Stimulated activated CD4-positive, alpha-beta T cell treated with anti-CD3 and anti-CD28 coated beads, Interleukin-15, amount 100 ng/mL, for 24 hours (primary cell): ENCODE measurements at regions not wholly inside any gene's neighbourhood (a gene's known extent, or its start where the extent isn't known, plus 50 kb on each side); places are given as distances from the start of the nearest gene placed in this dataset.
"Not testable (repeated sequence)": the region's sequence is repeated elsewhere in the genome, so short reads cannot be mapped to it uniquely, and the experiment has no call there.

Experiments used
- DNase-seq: peaks from one replicate; pipeline ENCODE4 v3.0.0-alpha.2; 2020

DNA sequence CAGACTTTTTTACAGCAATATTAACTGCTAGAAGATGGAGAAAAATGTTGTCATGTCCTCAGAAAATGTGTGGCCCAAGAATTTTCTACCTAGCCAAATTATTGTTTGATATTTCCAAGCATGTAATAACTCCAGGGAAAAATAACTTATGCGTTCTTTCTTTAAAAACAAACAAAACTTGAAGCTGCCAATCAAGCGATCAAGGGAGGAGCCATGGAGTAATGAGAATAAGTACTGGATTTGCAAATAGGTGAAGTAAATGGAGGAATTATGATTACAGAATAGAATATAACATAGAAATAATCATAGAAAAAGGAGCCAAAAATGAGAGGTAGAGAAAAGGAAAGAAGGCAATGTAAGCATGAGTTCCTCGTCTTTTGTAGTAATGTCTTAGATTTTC is 225.3 kb downstream of the DLEU7 start:
- no peak for DNase-seq

GRCh38 chr13:50626101-50626547 is 217.4 kb downstream of the DLEU7 start:
- DNase-seq, result no peak

- DNase-seq, result no peak
Observed at GRCh38 chr13:50627111-50627510, 216.4 kb downstream of the DLEU7 start.

DNA sequence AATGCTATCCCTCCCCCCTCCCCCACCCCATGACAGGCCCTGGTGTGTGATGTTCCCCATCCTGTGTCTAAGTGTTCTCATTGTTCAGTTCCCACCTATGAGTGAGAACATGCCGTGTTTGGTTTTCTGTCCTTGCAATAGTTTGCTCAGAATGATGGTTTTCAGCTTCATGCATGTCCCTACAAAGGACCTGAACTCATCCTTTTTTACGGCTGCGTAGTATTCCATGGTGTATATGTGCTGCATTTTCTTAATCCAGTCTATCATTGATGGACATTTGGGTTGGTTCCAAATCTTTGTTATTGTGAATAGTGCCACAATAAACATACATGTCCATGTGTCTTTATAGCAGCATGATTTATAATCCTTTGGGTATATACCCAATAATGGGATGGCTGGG is 215.0 kb downstream of the DLEU7 start:
- not testable (repeated sequence) for DNase-seq

- no peak for DNase-seq
Observed at GRCh38 chr13:50629497-50629896, 214.0 kb downstream of the DLEU7 start.

DNA sequence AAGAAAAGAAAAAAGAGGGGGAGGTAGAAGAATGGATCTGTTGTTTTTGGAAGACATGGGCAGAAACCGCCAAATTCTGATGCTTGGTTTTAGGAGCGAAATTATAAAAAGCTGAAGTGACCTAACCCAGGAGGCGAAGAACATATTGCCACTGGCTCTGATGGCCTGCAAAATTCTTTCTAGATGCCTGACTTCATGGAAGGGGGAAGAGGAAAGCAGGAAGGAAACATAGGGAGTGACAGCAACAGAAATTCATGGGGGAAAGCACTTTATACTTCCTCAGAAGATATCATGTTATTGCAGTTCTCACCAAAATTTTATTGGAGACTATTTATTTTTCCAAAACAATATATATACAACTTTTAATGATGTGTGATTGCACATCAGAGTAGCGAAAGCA is 213.5 kb downstream of the DLEU7 start:
- no peak for DNase-seq

GRCh38 chr13:50631041-50631440 is 212.5 kb downstream of the DLEU7 start:
- no peak for DNase-seq

DNA sequence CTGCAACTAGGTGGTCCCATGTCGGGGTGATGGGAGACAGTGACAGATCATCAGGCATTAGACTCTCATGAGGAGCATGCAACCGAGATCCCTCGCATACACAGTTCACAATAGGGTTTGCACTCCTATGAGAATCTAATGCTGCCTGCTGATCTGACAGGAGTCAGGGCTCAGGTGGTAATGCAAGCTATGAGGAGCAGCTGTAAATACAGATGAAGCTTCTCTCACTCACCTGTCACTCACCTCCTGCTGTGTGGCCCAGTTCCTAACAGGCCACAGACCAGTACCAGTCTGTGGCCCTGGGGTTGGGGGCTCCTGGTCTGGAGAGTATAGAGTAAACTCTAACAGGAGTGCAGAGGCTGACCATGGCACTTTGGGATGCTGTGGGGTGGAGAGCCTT is 209.2 kb downstream of the DLEU7 start:
- no peak for DNase-seq

GRCh38 chr13:50635504-50635903 is 208.0 kb downstream of the DLEU7 start:
- no peak for DNase-seq

DNA sequence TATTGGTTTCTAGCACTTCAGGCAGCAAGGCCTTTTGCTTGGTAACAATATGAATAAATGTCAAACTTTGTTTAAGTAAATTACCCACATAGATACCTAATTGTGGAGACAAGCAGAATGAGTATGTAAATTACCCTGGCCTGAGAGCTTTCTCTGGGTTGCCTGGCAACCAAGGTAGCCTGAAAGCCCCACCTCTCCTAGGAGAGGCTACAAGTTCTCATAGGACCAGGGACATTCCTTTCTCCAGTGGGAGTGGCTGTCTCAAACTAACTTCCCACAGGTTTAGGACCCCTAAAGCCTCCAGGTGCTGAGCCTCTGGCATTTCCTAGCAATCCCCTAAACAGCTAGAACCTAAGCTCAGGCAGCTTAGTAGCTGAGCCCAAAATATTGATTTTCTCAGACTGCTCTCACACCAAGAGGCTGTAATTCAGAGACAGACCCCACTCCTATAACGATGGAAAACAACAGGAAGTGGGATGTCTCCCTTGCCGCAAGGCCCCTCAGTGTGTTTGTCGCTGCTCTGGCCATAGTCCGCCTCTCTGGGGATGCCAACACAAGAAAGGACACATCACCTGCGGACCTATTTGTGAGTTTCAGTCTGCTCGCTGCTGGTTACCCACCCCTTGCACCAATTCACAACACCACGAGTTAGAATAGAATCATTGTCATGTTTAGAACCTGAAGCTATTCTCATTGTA is 207.3 kb downstream of the DLEU7 start:
- DNase-seq, result no peak

- no peak for DNase-seq
Observed at GRCh38 chr13:50643060-50643459, 200.4 kb downstream of the DLEU7 start.

- DNase-seq, result no peak
Observed at GRCh38 chr13:50644081-50644871, 199.2 kb downstream of the DLEU7 start.

GRCh38 chr13:50645092-50645491 is 198.4 kb downstream of the DLEU7 start:
- DNase-seq, result no peak

GRCh38 chr13:50646070-50646469 is 197.4 kb downstream of the DLEU7 start:
- DNase-seq, result no peak

GRCh38 chr13:50649211-50649610 is 194.3 kb downstream of the DLEU7 start:
- DNase-seq, result no peak

DNA sequence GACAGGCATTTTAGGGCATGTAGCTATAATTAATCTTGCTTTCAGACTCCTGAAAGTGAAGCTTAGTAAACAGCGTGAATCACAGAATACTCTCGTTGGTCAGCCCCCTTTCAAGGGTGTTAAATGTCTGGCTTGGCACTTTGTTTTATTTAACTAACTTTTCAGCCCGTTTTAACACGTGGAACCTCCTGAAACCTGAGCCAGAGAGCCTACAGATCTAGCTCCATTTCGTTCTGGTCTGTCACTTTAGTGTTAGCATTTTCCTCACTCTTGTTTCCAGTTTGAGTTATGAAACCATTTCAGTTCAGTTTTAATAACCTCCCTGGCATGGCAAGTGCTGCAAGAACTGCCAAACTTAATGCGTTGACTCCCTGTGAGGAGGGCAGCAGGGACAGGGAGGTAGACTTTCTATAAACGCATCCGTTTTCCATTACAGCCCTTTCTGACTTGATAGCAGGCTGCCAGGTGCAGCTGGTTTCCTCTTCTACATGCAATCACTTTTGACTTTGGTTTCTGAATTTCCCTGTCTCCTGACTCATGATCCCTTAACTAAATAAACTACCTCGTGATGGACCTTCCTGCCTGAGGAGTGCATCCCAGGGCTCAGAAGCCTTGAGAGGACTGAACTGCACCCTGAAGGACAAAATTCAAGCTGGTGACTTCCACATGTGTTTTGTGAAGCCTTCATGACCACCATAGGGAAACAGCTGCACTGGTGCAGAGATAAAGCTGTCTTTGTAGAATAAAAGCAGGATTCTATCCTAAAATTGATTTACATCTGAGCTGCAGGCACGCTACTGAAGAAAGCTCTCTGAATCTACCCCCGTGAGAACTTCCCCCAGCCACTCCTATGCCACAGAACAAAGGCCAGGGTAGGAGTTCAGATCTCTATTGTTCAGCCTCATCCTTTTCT is 192.6 kb downstream of the DLEU7 start:
- DNase-seq, result no peak

GRCh38 chr13:50651922-50652321 is 191.6 kb downstream of the DLEU7 start:
- no peak for DNase-seq

DNA sequence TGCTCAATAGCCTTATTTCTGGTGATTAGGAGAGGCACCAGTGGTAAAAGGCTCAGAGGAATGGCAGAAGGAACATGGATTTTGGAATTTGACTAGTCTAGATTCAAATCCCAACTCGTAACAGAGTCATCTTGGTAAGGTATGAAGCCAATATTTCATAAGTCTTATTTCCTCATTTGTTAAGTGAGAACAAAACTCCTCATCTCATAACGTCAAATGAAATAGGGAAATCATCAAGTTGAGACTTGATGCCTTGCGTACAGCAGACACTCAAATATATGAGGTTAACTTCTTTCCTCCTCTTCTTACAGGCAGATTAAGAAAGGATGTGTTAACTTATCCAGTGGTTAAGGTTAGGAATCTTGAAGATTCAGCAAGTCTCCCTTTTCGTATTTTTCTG is 189.2 kb downstream of the DLEU7 start:
- DNase-seq, result no peak

- not testable (repeated sequence) for DNase-seq
Observed at GRCh38 chr13:50661881-50662280, 181.6 kb downstream of the DLEU7 start.

DNA sequence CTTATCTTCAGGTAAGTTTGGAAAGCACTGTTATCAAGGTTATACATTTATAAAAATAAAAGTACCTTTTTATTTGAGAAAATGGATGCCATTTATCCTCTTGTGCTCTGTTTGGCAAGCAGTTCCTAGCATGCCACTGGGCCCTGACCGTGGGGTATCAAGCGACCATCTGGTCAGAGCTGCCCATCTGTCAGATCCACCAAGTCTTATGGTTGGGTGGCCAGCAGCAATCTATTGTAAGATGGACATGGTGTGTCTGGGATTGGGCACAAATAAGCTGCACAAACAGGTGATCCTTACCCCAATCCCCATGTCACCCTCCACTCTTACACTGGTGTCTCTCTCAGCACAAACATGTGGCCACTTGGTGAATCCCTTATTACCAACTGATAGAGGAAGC is 178.5 kb downstream of the DLEU7 start:
- no peak for DNase-seq

DNA sequence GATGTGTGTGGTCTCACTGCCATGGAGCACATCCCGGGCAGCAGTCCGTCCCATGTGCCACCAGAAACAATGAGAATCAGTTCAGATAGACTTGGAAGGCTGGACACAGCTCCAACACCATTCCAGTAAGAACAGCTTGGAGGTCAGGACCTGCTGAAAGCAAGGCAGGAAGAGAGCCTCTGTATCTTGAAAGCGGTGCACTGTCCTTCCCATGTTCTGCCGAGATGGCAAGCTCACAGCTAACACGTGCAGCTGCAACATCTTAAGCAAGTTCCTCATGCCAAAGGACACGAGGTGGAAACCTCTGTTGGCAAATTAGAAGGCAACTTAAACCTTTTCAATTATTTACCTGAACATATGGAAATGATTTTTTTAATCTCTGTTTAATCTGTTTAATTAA is 175.4 kb downstream of the DLEU7 start:
- DNase-seq, result no peak

GRCh38 chr13:50668691-50669271 is 174.7 kb downstream of the DLEU7 start:
- DNase-seq, result no peak

DNA sequence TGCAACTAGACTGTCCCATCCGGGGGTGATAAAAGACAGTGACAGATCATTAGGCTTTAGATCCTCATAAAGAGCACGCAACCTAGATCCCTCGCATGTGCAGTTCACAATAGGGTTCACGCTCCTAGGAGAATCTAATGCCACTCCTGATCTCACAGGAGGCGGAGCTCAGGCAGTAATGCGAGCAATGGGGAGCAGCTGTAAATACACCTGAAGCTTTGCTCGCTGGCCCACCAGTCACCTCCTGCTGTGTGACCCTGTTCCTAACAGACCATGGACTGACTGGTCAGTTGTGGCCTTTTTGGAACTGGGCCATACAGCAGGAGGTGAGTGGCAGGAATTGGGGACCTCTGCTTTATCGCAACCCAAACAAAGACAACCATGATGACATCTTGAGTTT is 173.2 kb downstream of the DLEU7 start:
- DNase-seq, result no peak
